ENCODE measurements at regions not wholly inside any gene's neighbourhood (a gene's known extent, or its start where the extent isn't known, plus 50 kb on each side); places are given as distances from the start of the nearest gene placed in this dataset.

DNA sequence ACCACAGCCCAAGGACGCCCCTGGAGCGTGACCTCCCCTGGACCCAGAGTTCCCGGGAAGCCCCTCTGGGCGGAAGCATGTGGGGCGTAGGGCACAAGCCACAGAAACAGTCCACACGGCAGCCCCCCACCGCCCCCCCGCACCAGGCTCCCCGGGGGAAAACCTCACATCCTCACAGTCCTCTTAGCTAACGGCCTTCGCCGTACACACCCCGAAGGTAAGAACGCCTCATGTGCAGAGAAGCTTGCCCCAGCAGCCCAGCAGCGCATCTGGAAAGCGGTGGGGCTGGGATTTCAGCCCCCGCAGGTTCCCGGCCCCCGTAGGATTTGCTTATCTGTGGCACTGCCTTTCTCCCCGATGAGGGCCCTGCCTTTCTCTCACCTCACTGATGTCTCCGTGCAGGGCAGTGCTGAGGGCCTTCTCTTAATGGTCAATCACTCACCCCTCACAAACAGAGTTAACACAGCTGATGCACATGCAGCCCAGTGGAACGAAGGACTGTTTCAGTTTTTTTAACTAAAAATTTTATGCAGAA lies 309.2 kb downstream of the BRD1 start:
- TF ChIP-seq, protein P1, sequence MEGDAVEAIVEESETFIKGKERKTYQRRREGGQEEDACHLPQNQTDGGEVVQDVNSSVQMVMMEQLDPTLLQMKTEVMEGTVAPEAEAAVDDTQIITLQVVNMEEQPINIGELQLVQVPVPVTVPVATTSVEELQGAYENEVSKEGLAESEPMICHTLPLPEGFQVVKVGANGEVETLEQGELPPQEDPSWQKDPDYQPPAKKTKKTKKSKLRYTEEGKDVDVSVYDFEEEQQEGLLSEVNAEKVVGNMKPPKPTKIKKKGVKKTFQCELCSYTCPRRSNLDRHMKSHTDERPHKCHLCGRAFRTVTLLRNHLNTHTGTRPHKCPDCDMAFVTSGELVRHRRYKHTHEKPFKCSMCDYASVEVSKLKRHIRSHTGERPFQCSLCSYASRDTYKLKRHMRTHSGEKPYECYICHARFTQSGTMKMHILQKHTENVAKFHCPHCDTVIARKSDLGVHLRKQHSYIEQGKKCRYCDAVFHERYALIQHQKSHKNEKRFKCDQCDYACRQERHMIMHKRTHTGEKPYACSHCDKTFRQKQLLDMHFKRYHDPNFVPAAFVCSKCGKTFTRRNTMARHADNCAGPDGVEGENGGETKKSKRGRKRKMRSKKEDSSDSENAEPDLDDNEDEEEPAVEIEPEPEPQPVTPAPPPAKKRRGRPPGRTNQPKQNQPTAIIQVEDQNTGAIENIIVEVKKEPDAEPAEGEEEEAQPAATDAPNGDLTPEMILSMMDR (IDR thresholded peaks at IDR 0.05 in 8 of 11, conservative IDR thresholded peaks at IDR 0.05 in 3 of 11) = no peak
- TF ChIP-seq POLR2A (IDR thresholded peaks at IDR 0.05) = no peak

Data from spleen (tissue), 7 donors.